ENCODE measurements at regions not wholly inside any gene's neighbourhood (a gene's known extent, or its start where the extent isn't known, plus 50 kb on each side); places are given as distances from the start of the nearest gene placed in this dataset.

- Histone ChIP-seq H3K79me2 (ENCODE audit: insufficient read depth, low read depth, low read length) (no peaks in the 10 kb centered on the region), H3K4me2 (ENCODE audit: low read length) (no peak overlapping the region), H4K20me1 (ENCODE audit: insufficient read depth, low read length) (no peaks in the 10 kb centered on the region), H3K4me1 (ENCODE audit: insufficient read depth, low read length, poor library complexity, severe bottlenecking) (no peaks in the 10 kb centered on the region), H3K27ac (ENCODE audit: low read depth, low read length, poor library complexity, severe bottlenecking) (no peak overlapping the region), H3K9me2 (ENCODE audit: insufficient read depth, low read length) (no peaks in the 10 kb centered on the region), H3K4me3 (ENCODE audit: low read depth, low read length, poor library complexity, severe bottlenecking) (no peak overlapping the region), H2AFZ (ENCODE audit: low read length) (peak overlapping the region; percentile 27; the same call in 1 of the 2 replicates), H3K36me3 (ENCODE audit: insufficient read depth, low read length) (peaks cover 6% of the 10 kb centered on the region; the same call in 1 of the 2 replicates), H3K9me3 (ENCODE audit: low read length) (peaks cover 25% of the 10 kb centered on the region; the same call in 1 of the 2 replicates)
- TF ChIP-seq CTCF (conservative IDR thresholded peaks at IDR 0.05; ENCODE audit: low read length) = no peak
- TF ChIP-seq EZH2phosphoT487 (IDR thresholded peaks at IDR 0.05; ENCODE audit: borderline replicate concordance, low read depth, low read length) = no peak
- BruUV-seq (replicated peaks) = no TSS peak
- no peak for DNase-seq (ENCODE audit: low spot score)
- ChIA-PET POLR2A (interaction anchor here (0.6 kb wide), 1 partner anchor 29 kb away, joined by 3 read pairs; no protein-coding TSS in a partner anchor), CTCF (ENCODE audit: unreplicated experiment) (no interaction called here)
- intact Hi-C loops (cut with micrococcal nuclease; ENCODE audit: unreplicated experiment) = no loop called here
Measured at GRCh38 chr4:175103403-175103802, 185.2 kb downstream of the ADAM29 start.

GRCh38 chr4:175106301-175106700, 188.1 kb downstream of the ADAM29 start:
- TF ChIP-seq CTCF (conservative IDR thresholded peaks at IDR 0.05; ENCODE audit: low read length) (no peak), EZH2phosphoT487 (IDR thresholded peaks at IDR 0.05; ENCODE audit: borderline replicate concordance, low read depth, low read length) (no peak)
- Histone ChIP-seq H3K79me2 (ENCODE audit: insufficient read depth, low read depth, low read length) (no peaks in the 10 kb centered on the region), H3K4me1 (ENCODE audit: insufficient read depth, low read length, poor library complexity, severe bottlenecking) (no peaks in the 10 kb centered on the region), H2AFZ (ENCODE audit: low read length) (0 out of 2 replicates have a peak overlapping the region, but pooled peaks have one; percentile 49), H3K9me2 (ENCODE audit: insufficient read depth, low read length) (no peaks in the 10 kb centered on the region), H4K20me1 (ENCODE audit: insufficient read depth, low read length) (no peaks in the 10 kb centered on the region), H3K27ac (ENCODE audit: low read depth, low read length, poor library complexity, severe bottlenecking) (no peak overlapping the region), H3K36me3 (ENCODE audit: insufficient read depth, low read length) (peaks cover 17% of the 10 kb centered on the region; the same call in 1 of the 2 replicates), H3K4me2 (ENCODE audit: low read length) (no peak overlapping the region), H3K9me3 (ENCODE audit: low read length) (peaks cover 48% of the 10 kb centered on the region), H3K4me3 (ENCODE audit: low read depth, low read length, poor library complexity, severe bottlenecking) (no peak overlapping the region)
- ChIA-PET CTCF (ENCODE audit: unreplicated experiment) (no interaction called here), POLR2A (interaction anchor here (0.6 to 0.9 kb wide), 2 partner anchors 139 to 403 kb away, joined by 3 read pairs; no protein-coding TSS in a partner anchor)
- intact Hi-C loops (cut with micrococcal nuclease; ENCODE audit: unreplicated experiment) = no loop called here
- no TSS peak for BruUV-seq (replicated peaks)
- DNase-seq (ENCODE audit: low spot score) = no peak

- no TSS peak for BruUV-seq (replicated peaks)
- intact Hi-C loops (cut with micrococcal nuclease; ENCODE audit: unreplicated experiment) = loop anchor here (10.0 kb wide), 1 partner anchor 345 kb away; no protein-coding TSS in a partner anchor
Measured at GRCh38 chr4:175109933-175110332, 191.8 kb downstream of the ADAM29 start.

More at GRCh38 chr4:175109933-175110332, 191.8 kb downstream of the ADAM29 start:
- no peak overlapping the region for H3K4me3 ChIP-seq (ENCODE audit: low read depth, low read length, poor library complexity, severe bottlenecking)
- no peaks in the 10 kb centered on the region for H3K9me2 ChIP-seq (ENCODE audit: insufficient read depth, low read length)
- TF ChIP-seq CTCF (conservative IDR thresholded peaks at IDR 0.05; ENCODE audit: low read length) = peak; percentile 59
- no peak for TF ChIP-seq EZH2phosphoT487 (IDR thresholded peaks at IDR 0.05; ENCODE audit: borderline replicate concordance, low read depth, low read length)
- peak; percentile 22 for DNase-seq (ENCODE audit: low spot score)
- H4K20me1 ChIP-seq (ENCODE audit: insufficient read depth, low read length) = no peaks in the 10 kb centered on the region
- CTCF ChIA-PET (ENCODE audit: unreplicated experiment) = no interaction called here
- no peak overlapping the region for H3K4me2 ChIP-seq (ENCODE audit: low read length)
- no peaks in the 10 kb centered on the region for H3K4me1 ChIP-seq (ENCODE audit: insufficient read depth, low read length, poor library complexity, severe bottlenecking)
- peaks cover 17% of the 10 kb centered on the region; the same call in 1 of the 2 replicates for H3K36me3 ChIP-seq (ENCODE audit: insufficient read depth, low read length)
- no peak overlapping the region for H3K27ac ChIP-seq (ENCODE audit: low read depth, low read length, poor library complexity, severe bottlenecking)
- no peak overlapping the region for H2AFZ ChIP-seq (ENCODE audit: low read length)
- POLR2A ChIA-PET = interaction anchor here (0.6 to 0.9 kb wide), 2 partner anchors 11 to 272 kb away, joined by 3 to 4 read pairs; no protein-coding TSS in a partner anchor
- H3K9me3 ChIP-seq (ENCODE audit: low read length) = peaks cover 64% of the 10 kb centered on the region
- no peaks in the 10 kb centered on the region for H3K79me2 ChIP-seq (ENCODE audit: insufficient read depth, low read depth, low read length)

Measured in OCI-LY7 (cell line).